ENCODE measurements at regions not wholly inside any gene's neighbourhood (a gene's known extent, or its start where the extent isn't known, plus 50 kb on each side); places are given as distances from the start of the nearest gene placed in this dataset.

GRCh38 chr7:46164629-46165028 lies 243.6 kb upstream of the IGFBP3 start:
- TF ChIP-seq CTCF (IDR thresholded peaks at IDR 0.05; ENCODE audit: insufficient read depth, low read depth, low read length) (no peak), EZH2 (IDR thresholded peaks at IDR 0.05; ENCODE audit: insufficient read depth, low read length) (no peak)
